GM12874 (cell line): ENCODE measurements at regions not wholly inside any gene's neighbourhood (a gene's known extent, or its start where the extent isn't known, plus 50 kb on each side); places are given as distances from the start of the nearest gene placed in this dataset.

Source experiments
- TF ChIP-seq, protein P1 (sequence below): IDR thresholded peaks from 2 replicates; pipeline ENCODE4 v1.5.1; 2011; ENCODE audit warnings: low read depth, mild to moderate bottlenecking, control low read depth, low read length, moderate library complexity; ENCODE audit not compliant: insufficient read depth

DNA sequence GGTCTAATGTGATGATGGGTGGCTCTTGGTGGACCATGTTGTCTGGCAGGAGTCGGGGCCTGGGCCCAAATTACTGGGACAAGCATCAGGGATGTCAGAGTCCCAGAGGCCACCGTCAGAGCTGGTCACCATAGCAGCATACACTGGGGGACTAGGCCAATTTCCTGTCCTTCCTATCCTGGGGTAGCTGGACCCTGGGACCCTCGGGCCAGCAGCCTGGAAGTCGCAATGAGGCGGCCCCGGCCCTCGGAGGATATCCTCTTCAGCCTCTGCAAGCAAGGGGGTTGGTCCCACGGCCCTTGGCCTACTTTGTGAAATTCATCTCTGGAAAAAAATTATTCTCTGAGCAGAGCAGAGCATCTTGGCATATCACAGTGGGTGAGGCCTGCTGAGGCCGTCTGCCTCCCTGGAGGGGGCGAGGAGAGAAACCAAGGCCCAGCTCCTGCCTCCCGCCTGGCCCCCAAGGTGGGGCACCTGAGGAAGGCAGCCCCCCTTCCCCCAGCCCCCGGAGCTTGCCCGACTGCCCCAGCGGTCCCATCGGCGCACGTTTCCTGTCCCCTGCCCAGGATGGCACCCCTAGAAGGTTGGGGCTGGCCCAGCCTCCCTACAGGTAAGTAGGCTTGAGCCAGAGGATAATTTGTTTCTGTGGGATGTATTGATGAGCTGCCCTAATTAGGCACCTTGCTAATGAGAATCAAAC is 135.0 kb upstream of the MYL2 start:
- TF ChIP-seq, protein P1, sequence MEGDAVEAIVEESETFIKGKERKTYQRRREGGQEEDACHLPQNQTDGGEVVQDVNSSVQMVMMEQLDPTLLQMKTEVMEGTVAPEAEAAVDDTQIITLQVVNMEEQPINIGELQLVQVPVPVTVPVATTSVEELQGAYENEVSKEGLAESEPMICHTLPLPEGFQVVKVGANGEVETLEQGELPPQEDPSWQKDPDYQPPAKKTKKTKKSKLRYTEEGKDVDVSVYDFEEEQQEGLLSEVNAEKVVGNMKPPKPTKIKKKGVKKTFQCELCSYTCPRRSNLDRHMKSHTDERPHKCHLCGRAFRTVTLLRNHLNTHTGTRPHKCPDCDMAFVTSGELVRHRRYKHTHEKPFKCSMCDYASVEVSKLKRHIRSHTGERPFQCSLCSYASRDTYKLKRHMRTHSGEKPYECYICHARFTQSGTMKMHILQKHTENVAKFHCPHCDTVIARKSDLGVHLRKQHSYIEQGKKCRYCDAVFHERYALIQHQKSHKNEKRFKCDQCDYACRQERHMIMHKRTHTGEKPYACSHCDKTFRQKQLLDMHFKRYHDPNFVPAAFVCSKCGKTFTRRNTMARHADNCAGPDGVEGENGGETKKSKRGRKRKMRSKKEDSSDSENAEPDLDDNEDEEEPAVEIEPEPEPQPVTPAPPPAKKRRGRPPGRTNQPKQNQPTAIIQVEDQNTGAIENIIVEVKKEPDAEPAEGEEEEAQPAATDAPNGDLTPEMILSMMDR, result no peak

DNA sequence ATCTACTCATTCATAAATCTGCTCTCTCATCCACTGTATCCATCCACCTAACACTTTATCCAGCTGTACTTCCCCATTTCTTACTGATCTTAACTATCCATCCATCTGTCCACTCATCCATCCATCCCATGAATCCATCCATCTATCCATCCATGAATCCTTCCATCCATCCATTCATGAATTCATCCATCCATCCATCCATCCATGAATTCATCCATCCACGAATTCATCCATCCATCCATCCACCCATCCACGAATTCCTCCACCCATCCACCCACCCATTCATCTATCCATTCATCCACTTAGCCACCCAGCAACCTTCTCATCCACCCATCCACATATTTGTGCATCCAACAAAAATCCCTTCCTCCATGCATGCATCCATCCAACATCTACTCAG is 128.6 kb upstream of the MYL2 start:
- TF ChIP-seq, protein P1, result no peak

DNA sequence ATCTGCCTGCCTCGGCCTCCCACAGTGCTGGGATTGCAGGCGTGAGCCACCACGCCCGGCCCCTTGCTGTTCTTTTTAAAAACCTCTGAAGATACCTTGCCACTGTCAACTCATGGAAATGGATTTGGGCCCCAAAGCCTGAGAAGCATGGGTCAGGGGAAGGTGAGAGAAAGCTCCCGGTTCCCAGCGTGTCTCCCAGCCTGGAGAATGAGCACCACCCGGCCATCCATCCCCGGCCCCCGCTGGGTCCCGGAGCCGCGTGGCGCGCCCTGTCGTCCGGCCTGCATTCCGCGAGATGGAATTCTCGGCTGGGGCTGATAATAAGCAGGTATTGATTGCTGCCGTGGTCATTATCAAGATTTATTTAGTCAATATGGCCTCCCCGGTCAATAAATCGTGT is 126.5 kb upstream of the MYL2 start:
- TF ChIP-seq, protein P1, result no peak

DNA sequence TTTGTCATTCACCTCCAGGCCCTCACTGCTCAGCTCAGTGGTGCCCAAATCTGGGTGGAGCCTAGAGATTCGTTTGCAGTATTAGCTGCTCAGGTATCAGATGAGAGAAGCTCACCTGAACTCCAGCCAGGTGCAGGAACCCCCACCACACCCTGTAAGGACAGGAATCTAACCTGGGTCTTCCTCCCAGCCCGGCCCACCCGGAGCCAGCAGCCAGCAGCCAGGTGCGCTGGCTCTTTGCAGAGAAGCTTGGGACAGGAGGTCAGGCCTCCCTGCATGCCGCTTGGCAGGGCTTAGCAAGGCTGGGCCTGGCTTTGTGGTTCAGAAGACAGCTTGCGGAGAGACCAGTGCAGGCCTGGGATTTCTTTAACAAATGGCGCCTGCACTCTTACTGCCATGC is 125.6 kb upstream of the MYL2 start:
- TF ChIP-seq, protein P1, result no peak

DNA sequence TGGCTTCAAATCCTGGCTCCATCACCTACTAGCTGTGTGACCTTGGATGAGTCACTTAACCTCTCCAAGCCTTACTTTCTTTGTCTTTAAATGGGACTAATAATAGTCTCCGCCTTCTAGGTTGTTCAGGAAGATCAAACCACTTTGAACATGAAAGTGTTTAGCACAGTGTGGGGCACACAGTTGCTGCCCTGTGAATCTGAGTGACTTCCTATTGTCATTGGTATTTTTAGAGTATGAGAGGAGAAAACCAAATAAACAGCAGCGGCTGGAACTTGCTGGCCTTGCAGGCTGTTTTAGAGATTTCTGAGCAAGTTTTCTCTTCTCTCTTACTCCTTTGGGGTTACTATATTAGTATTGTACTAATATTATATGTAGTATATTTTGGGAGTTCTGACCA is 120.7 kb upstream of the MYL2 start:
- TF ChIP-seq, protein P1, result no peak

DNA sequence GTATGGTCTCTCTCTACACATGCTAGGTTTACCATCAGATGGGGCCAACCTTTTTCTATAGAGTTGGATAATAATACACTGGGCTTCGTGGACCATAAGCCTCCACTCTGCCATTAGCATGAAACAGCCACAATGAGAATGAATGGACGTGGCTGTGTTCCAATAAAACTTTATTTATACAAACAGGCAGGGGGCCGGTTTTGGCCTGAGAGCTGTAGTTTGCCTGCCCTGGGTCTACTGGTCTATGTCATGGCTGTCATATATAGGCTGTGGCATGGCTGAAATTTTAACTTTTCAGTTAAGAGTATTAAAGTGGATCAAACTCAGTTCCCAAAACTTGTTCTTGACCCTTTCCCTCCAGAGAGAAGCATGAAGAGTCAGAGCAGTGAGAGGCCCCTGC is 120.3 kb upstream of the MYL2 start:
- TF ChIP-seq, protein P1, result no peak

DNA sequence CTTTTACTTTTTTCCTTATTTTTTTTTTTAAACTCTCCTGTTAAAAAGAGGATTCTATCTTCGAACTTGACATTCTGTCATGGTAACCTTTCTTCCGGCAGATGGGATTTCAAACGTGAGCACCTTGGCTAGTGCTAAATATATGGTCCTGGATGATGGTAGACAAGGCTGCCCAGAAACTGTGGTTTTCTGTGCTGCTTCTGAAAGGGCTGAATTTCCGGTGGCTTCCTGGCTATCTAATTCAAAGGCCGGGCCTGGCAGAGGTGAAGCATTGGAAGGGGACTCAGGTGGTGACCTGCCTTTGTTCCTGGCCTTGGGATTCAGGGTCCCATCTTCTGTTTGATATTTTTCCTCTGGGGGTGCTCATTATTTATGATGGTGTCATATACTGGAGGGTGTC is 118.6 kb upstream of the MYL2 start:
- TF ChIP-seq, protein P1, result no peak
